ENCODE measurements at regions not wholly inside any gene's neighbourhood (a gene's known extent, or its start where the extent isn't known, plus 50 kb on each side); places are given as distances from the start of the nearest gene placed in this dataset.

- no peak for DNase-seq
- ATAC-seq: no peak
- 69% methylated on average over 22 of the region's 22 CpGs for WGBS, 2 donors
- no peaks in the 10 kb centered on the region for H3K9me3 ChIP-seq
- intact Hi-C loops (cut with DNase I): no loop called here
- H3K27ac ChIP-seq: no peak overlapping the region
- H3K4me3 ChIP-seq: no peak overlapping the region
- H3K4me1 ChIP-seq: peaks cover 0 to 5% (median 0%) of the 10 kb centered on the region in 9 donors
- H3K36me3 ChIP-seq: no peaks in the 10 kb centered on the region
- no peak for TF ChIP-seq CTCF (IDR thresholded peaks at IDR 0.05)
- H3K27me3 ChIP-seq: peaks cover 0 to 8% (median 0%) of the 10 kb centered on the region in 7 donors
These were observed 224.1 kb downstream of the FGF9 start for GRCh38 chr13:21894703-21895699.

- 79 to 80% methylated on average over 4 of the region's 4 CpGs for WGBS, 2 donors
- H3K27ac ChIP-seq: no peak overlapping the region
- H3K9me3 ChIP-seq: no peaks in the 10 kb centered on the region
- no peak for ATAC-seq
- TF ChIP-seq CTCF (IDR thresholded peaks at IDR 0.05): no peak
- no peaks in the 10 kb centered on the region for H3K36me3 ChIP-seq
- intact Hi-C loops (cut with DNase I): no loop called here
- H3K27me3 ChIP-seq: peaks cover 0 to 8% (median 0%) of the 10 kb centered on the region in 7 donors
- H3K4me3 ChIP-seq: no peak overlapping the region
- DNase-seq: no peak
- peaks cover 0 to 5% (median 0%) of the 10 kb centered on the region in 9 donors for H3K4me1 ChIP-seq
These were observed 224.9 kb downstream of the FGF9 start for GRCh38 chr13:21895779-21896178.

- no peak overlapping the region for H3K27ac ChIP-seq
- H3K27me3 ChIP-seq: peaks cover 0 to 8% (median 0%) of the 10 kb centered on the region in 7 donors
- intact Hi-C loops (cut with DNase I): no loop called here
- no peaks in the 10 kb centered on the region for H3K36me3 ChIP-seq
- no peak for TF ChIP-seq CTCF (IDR thresholded peaks at IDR 0.05)
- DNase-seq (no peak), ATAC-seq (peak in 1 of 8 donors; percentile 39)
- WGBS, 2 donors: 46 to 49% methylated on average over 6 of the region's 6 CpGs
- H3K4me1 ChIP-seq: peaks cover 0 to 12% (median 4%) of the 10 kb centered on the region in 9 donors
- no peaks in the 10 kb centered on the region for H3K9me3 ChIP-seq
- H3K4me3 ChIP-seq: no peak overlapping the region
These were observed 226.3 kb downstream of the FGF9 start for GRCh38 chr13:21897161-21897560.

GRCh38 chr13:21898459-21898858 lies 227.6 kb downstream of the FGF9 start:
- ATAC-seq (no peak), DNase-seq (no peak)
- Histone ChIP-seq H3K27ac (no peak overlapping the region), H3K4me1 (peaks cover 0 to 20% (median 5%) of the 10 kb centered on the region in 9 donors), H3K27me3 (peaks cover 0 to 8% (median 0%) of the 10 kb centered on the region in 7 donors), H3K9me3 (no peaks in the 10 kb centered on the region), H3K4me3 (no peak overlapping the region), H3K36me3 (no peaks in the 10 kb centered on the region)
- WGBS, 2 donors: 70 to 71% methylated on average over 4 of the region's 4 CpGs
- TF ChIP-seq CTCF (IDR thresholded peaks at IDR 0.05): no peak
- intact Hi-C loops (cut with DNase I): no loop called here
